GM23338 (cell line): ENCODE measurements at regions not wholly inside any gene's neighbourhood (a gene's known extent, or its start where the extent isn't known, plus 50 kb on each side); places are given as distances from the start of the nearest gene placed in this dataset.

ENCODE experiments used
- ATAC-seq: fragments of 200-7000 bp; cut with Tn5 transposase; 3 replicates; pipeline ENCODE4 v1.9.1; 2020
- DNase-seq: peaks from one replicate; pipeline ENCODE4 v3.0.0-alpha.2; 2015; ENCODE audit warnings: low spot score
- H2AFZ ChIP-seq: fragments of 200-600 bp; sonication (generic); 2 replicates; pipeline ENCODE4 v1.8.0; 2016; ENCODE audit warnings: antibody characterized with exemption, mild to moderate bottlenecking, moderate library complexity
- H3F3A ChIP-seq: fragments of 200-600 bp; sonication (generic); replicated peaks from 2 replicates; pipeline ENCODE4 v1.8.0; 2017; ENCODE audit warnings: antibody characterized with exemption, mixed run types, low read depth
- H3K27ac ChIP-seq: fragments of 200-600 bp; sonication (generic); 2 replicates; pipeline ENCODE4 v1.6.1; 2016; ENCODE audit warnings: low read depth
- H3K27me3 ChIP-seq: fragments of 200-600 bp; sonication (generic); 2 replicates; pipeline ENCODE4 v1.8.0; 2016; ENCODE audit warnings: mild to moderate bottlenecking, mixed run types, moderate library complexity; ENCODE audit not compliant: insufficient read depth
- H3K36me3 ChIP-seq: fragments of 200-600 bp; sonication (generic); 2 replicates; pipeline ENCODE4 v1.8.0; 2016; ENCODE audit warnings: mild to moderate bottlenecking; ENCODE audit not compliant: insufficient read depth
- H3K4me1 ChIP-seq: fragments of 200-600 bp; sonication (generic); 2 replicates; pipeline ENCODE4 v1.8.0; 2016; ENCODE audit warnings: mild to moderate bottlenecking, moderate library complexity; ENCODE audit not compliant: insufficient read depth
- H3K4me2 ChIP-seq: fragments of 200-600 bp; sonication (generic); 2 replicates; pipeline ENCODE4 v1.7.1; 2017; ENCODE audit warnings: mixed run types
- H3K4me3 ChIP-seq: fragments of 200-600 bp; sonication (generic); 2 replicates; pipeline ENCODE4 v1.6.1; 2016; ENCODE audit warnings: mixed run types
- H3K79me2 ChIP-seq: fragments of 200-600 bp; sonication (generic); replicated peaks from 2 replicates; pipeline ENCODE4 v1.8.0; 2017; ENCODE audit warnings: mild to moderate bottlenecking; ENCODE audit not compliant: insufficient read depth
- H3K9me2 ChIP-seq: fragments of 200-600 bp; sonication (generic); 2 replicates; pipeline ENCODE4 v1.8.0; 2017; ENCODE audit not compliant: insufficient read depth
- H4K20me1 ChIP-seq: fragments of 200-600 bp; sonication (generic); replicated peaks from 2 replicates; pipeline ENCODE4 v1.8.0; 2017; ENCODE audit warnings: mild to moderate bottlenecking; ENCODE audit not compliant: insufficient read depth
- H3K27ac Mint-ChIP-seq: 2 replicates; pipeline ENCODE4 v1.8.0; 2020; ENCODE audit warnings: inconsistent platforms, mild to moderate bottlenecking, moderate library complexity, mixed read lengths
- H3K27me3 Mint-ChIP-seq: 3 replicates; pipeline ENCODE4 v1.8.0; 2022; ENCODE audit warnings: low read depth, mild to moderate bottlenecking, moderate library complexity, mixed read lengths, inconsistent platforms; ENCODE audit not compliant: insufficient read depth, poor library complexity
- H3K36me3 Mint-ChIP-seq: 3 replicates; pipeline ENCODE4 v1.8.0; 2021; ENCODE audit warnings: low read depth, mild to moderate bottlenecking, inconsistent platforms, moderate library complexity, mixed read lengths
- H3K4me1 Mint-ChIP-seq: 3 replicates; pipeline ENCODE4 v1.8.0; 2020; ENCODE audit warnings: mild to moderate bottlenecking, inconsistent platforms, mixed read lengths
- H3K4me3 Mint-ChIP-seq: 3 replicates; pipeline ENCODE4 v1.8.0; 2021; ENCODE audit warnings: moderate library complexity, mild to moderate bottlenecking, inconsistent platforms, mixed read lengths
- H3K9me3 Mint-ChIP-seq: 3 replicates; pipeline ENCODE4 v1.8.0; 2020; ENCODE audit warnings: moderate library complexity, mild to moderate bottlenecking, inconsistent platforms, mixed read lengths
- CREB1 ChIP-seq: fragments of 250-450 bp; sonication (Bioruptor Pico); IDR thresholded peaks from 2 replicates; pipeline ENCODE4 v1.5.0; 2020; ENCODE audit warnings: low read depth, mild to moderate bottlenecking, moderate library complexity
- EZH2 ChIP-seq: fragments of 200-600 bp; sonication (generic); IDR thresholded peaks from one replicate; pipeline ENCODE4 v1.8.0; 2017; ENCODE audit warnings: antibody characterized with exemption, mild to moderate bottlenecking, low read depth; ENCODE audit not compliant: unreplicated experiment
- EZH2phosphoT487 ChIP-seq: fragments of 200-600 bp; sonication (generic); IDR thresholded peaks from one replicate; pipeline ENCODE4 v1.8.1; 2018; ENCODE audit warnings: antibody characterized with exemption; ENCODE audit not compliant: unreplicated experiment
- NANOG ChIP-seq: IDR thresholded peaks from 2 replicates; pipeline ENCODE4 v1.6.1; 2016; ENCODE audit warnings: antibody characterized with exemption, borderline replicate concordance
- POLR2AphosphoS5 ChIP-seq: IDR thresholded peaks from 2 replicates; pipeline ENCODE4 v1.6.1; 2016; ENCODE audit warnings: antibody characterized with exemption, low read depth
- REST ChIP-seq: IDR thresholded peaks from one replicate; pipeline ENCODE4 v1.6.1; 2018; ENCODE audit warnings: antibody characterized with exemption; ENCODE audit not compliant: unreplicated experiment
- ZNF114 ChIP-seq: fragments of 250-450 bp; sonication (Bioruptor Pico); IDR thresholded peaks from 2 replicates; pipeline ENCODE4 v1.5.0; 2020; ENCODE audit warnings: mild to moderate bottlenecking, moderate library complexity
- ZNF462 ChIP-seq: fragments of 250-450 bp; sonication (Bioruptor Pico); IDR thresholded peaks from 2 replicates; pipeline ENCODE4 v1.5.0; 2020; ENCODE audit warnings: mild to moderate bottlenecking, moderate library complexity

DNA sequence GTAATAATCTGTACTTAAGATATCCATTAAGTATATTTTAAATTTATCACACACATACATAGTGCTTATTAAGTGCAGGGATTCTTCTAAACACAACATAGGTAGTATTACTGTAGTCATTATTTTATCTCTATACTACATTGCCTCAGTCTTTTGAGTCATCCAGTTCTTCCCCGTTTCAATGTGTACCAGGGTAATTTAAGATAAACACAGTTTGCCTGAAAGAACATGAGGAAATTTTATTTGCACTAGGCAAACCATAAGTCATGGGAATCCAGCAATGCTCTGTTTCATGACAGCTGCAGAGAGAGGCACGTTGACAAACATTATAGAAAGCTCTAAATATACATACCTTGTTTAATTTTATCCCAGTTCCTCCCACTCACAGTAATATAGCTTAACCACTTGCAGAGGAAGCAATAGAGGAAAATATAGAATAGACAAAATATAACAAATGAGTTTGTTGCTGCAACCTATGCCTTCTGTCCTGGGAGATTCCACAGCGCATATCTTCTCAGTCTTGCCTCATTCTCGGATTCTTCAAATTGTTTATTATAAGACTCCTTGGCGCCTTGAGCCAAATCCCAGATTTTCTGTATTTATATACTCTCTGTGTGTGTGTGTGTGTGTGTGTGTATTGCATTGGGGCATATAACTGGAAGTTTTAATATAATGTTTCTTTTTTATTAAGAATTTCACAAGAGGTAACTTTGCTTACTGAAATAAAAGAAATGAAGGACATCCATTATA is 258.6 kb downstream of the FAM133A start:
- no peak overlapping the region for H3K4me2 ChIP-seq
- H3K27me3 ChIP-seq, result no peaks in the 10 kb centered on the region
- H3F3A ChIP-seq, result no peaks in the 10 kb centered on the region
- Mint-ChIP-seq H3K27ac (no peak overlapping the region), H3K36me3 (peaks cover 2% of the 10 kb centered on the region; the same call in 1 of the 3 replicates), H3K4me1 (peaks cover 2% of the 10 kb centered on the region; the same call in 1 of the 3 replicates), H3K9me3 (0 out of 3 replicates have a peak, but pooled peaks cover 4% of the 10 kb centered on the region), H3K27me3 (no peaks in the 10 kb centered on the region), H3K4me3 (no peak overlapping the region)
- ATAC-seq, result no peak
- H3K4me1 ChIP-seq, result 0 out of 2 replicates have a peak, but pooled peaks cover 5% of the 10 kb centered on the region
- no peaks in the 10 kb centered on the region for H3K79me2 ChIP-seq
- TF ChIP-seq ZNF462 (CRISPR knock-in tag) (no peak), POLR2AphosphoS5 (no peak), EZH2 (no peak), CREB1 (no peak), REST (no peak), NANOG (no peak), ZNF114 (CRISPR knock-in tag) (no peak), EZH2phosphoT487 (no peak)
- no peaks in the 10 kb centered on the region for H3K9me2 ChIP-seq
- H2AFZ ChIP-seq, result no peak overlapping the region
- no peak overlapping the region for H3K27ac ChIP-seq
- no peak overlapping the region for H3K4me3 ChIP-seq
- no peak for DNase-seq
- no peaks in the 10 kb centered on the region for H4K20me1 ChIP-seq
- H3K36me3 ChIP-seq, result no peaks in the 10 kb centered on the region
